ENCODE measurements at regions not wholly inside any gene's neighbourhood (a gene's known extent, or its start where the extent isn't known, plus 50 kb on each side); places are given as distances from the start of the nearest gene placed in this dataset.

GRCh38 chr6:91560409-91560808 is 973.5 kb upstream of the MAP3K7 start (continued):
- TF ChIP-seq BCL11A (IDR thresholded peaks at IDR 0.05; ENCODE audit: low read depth in 2 of 2, low read length in 2 of 2) (no peak), CTBP2 (IDR thresholded peaks at IDR 0.05; ENCODE audit: borderline replicate concordance, insufficient read depth, insufficient read length, low read length) (no peak)

Measured in H1 (cell line).